ENCODE measurements at regions not wholly inside any gene's neighbourhood (a gene's known extent, or its start where the extent isn't known, plus 50 kb on each side); places are given as distances from the start of the nearest gene placed in this dataset.

GRCh38 chr13:71260246-71260645, 606.8 kb downstream of the DACH1 start:
- H4K20me1 ChIP-seq (ENCODE audit: insufficient read depth, low read length, poor library complexity, severe bottlenecking), result no peaks in the 10 kb centered on the region
- H3K4me2 ChIP-seq (ENCODE audit: low read depth, low read length, poor library complexity, severe bottlenecking), result no peak overlapping the region
- no peak overlapping the region for H2AFZ ChIP-seq (ENCODE audit: low read length)
- H3K9ac ChIP-seq (ENCODE audit: low read depth, low read length, poor library complexity, severe bottlenecking), result no peak overlapping the region
- H3K4me1 ChIP-seq (ENCODE audit: insufficient read depth, low read length, poor library complexity, severe bottlenecking), result no peaks in the 10 kb centered on the region
- H3F3A ChIP-seq (ENCODE audit: low read depth), result no peaks in the 10 kb centered on the region
- H3K36me3 ChIP-seq (ENCODE audit: insufficient read depth, low read length), result no peaks in the 10 kb centered on the region
- no peaks in the 10 kb centered on the region for H3K9me3 ChIP-seq (ENCODE audit: insufficient read depth, low read depth, low read length)
- no peaks in the 10 kb centered on the region for H3K27me3 ChIP-seq (ENCODE audit: insufficient read depth, low read length, poor library complexity, severe bottlenecking)
- TF ChIP-seq, protein P1, sequence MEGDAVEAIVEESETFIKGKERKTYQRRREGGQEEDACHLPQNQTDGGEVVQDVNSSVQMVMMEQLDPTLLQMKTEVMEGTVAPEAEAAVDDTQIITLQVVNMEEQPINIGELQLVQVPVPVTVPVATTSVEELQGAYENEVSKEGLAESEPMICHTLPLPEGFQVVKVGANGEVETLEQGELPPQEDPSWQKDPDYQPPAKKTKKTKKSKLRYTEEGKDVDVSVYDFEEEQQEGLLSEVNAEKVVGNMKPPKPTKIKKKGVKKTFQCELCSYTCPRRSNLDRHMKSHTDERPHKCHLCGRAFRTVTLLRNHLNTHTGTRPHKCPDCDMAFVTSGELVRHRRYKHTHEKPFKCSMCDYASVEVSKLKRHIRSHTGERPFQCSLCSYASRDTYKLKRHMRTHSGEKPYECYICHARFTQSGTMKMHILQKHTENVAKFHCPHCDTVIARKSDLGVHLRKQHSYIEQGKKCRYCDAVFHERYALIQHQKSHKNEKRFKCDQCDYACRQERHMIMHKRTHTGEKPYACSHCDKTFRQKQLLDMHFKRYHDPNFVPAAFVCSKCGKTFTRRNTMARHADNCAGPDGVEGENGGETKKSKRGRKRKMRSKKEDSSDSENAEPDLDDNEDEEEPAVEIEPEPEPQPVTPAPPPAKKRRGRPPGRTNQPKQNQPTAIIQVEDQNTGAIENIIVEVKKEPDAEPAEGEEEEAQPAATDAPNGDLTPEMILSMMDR (conservative IDR thresholded peaks at IDR 0.05; ENCODE audit: low read length), result no peak
- no peak for TF ChIP-seq EZH2phosphoT487 (IDR thresholded peaks at IDR 0.05; ENCODE audit: borderline replicate concordance)
- no peaks in the 10 kb centered on the region for H3K79me2 ChIP-seq (ENCODE audit: insufficient read depth, low read length)
- H3K9me2 ChIP-seq (replicated peaks; ENCODE audit: low read depth, low read length), result no peaks in the 10 kb centered on the region
- H3K4me3 ChIP-seq (ENCODE audit: low read length, poor library complexity, severe bottlenecking), result no peak overlapping the region

- Histone ChIP-seq H3F3A (ENCODE audit: low read depth) (no peaks in the 10 kb centered on the region), H3K9ac (ENCODE audit: low read depth, low read length, poor library complexity, severe bottlenecking) (no peak overlapping the region), H3K4me1 (ENCODE audit: insufficient read depth, low read length, poor library complexity, severe bottlenecking) (no peaks in the 10 kb centered on the region), H3K36me3 (ENCODE audit: insufficient read depth, low read length) (no peaks in the 10 kb centered on the region), H3K9me2 (replicated peaks; ENCODE audit: low read depth, low read length) (no peaks in the 10 kb centered on the region), H3K4me2 (ENCODE audit: low read depth, low read length, poor library complexity, severe bottlenecking) (no peak overlapping the region), H3K27me3 (ENCODE audit: insufficient read depth, low read length, poor library complexity, severe bottlenecking) (no peaks in the 10 kb centered on the region), H3K79me2 (ENCODE audit: insufficient read depth, low read length) (no peaks in the 10 kb centered on the region), H3K4me3 (ENCODE audit: low read length, poor library complexity, severe bottlenecking) (no peak overlapping the region), H3K9me3 (ENCODE audit: insufficient read depth, low read depth, low read length) (no peaks in the 10 kb centered on the region), H4K20me1 (ENCODE audit: insufficient read depth, low read length, poor library complexity, severe bottlenecking) (no peaks in the 10 kb centered on the region), H2AFZ (ENCODE audit: low read length) (no peak overlapping the region)
- no peak for TF ChIP-seq EZH2phosphoT487 (IDR thresholded peaks at IDR 0.05; ENCODE audit: borderline replicate concordance)
- TF ChIP-seq, protein P1 (conservative IDR thresholded peaks at IDR 0.05; ENCODE audit: low read length), result no peak
These were observed 611.4 kb downstream of the DACH1 start for GRCh38 chr13:71255633-71256032.

DNA sequence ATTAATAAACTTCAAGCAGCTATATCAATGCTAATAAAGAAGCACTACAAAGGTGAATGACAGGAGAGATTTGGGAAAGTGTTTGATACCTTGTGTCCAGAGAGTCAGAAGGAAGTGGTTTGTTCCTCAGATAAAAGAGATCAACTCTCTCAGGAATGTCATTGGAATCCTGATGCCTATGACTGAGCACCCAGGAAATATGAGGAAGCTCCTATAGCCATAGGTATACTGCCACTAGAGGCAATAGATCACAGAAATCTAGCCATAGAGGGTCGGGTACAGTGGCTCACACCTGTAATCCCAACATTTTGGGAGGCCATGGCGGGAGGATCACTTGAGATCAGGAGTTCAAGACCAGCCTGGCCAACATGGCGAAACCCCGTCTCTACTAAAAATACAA, 612.6 kb downstream of the DACH1 start:
- Histone ChIP-seq H3K36me3 (ENCODE audit: insufficient read depth, low read length) (no peaks in the 10 kb centered on the region), H3K9me3 (ENCODE audit: insufficient read depth, low read depth, low read length) (no peaks in the 10 kb centered on the region), H3K9ac (ENCODE audit: low read depth, low read length, poor library complexity, severe bottlenecking) (no peak overlapping the region), H3F3A (ENCODE audit: low read depth) (no peaks in the 10 kb centered on the region), H3K27me3 (ENCODE audit: insufficient read depth, low read length, poor library complexity, severe bottlenecking) (no peaks in the 10 kb centered on the region), H2AFZ (ENCODE audit: low read length) (no peak overlapping the region), H4K20me1 (ENCODE audit: insufficient read depth, low read length, poor library complexity, severe bottlenecking) (no peaks in the 10 kb centered on the region), H3K9me2 (replicated peaks; ENCODE audit: low read depth, low read length) (no peaks in the 10 kb centered on the region), H3K4me1 (ENCODE audit: insufficient read depth, low read length, poor library complexity, severe bottlenecking) (no peaks in the 10 kb centered on the region), H3K4me3 (ENCODE audit: low read length, poor library complexity, severe bottlenecking) (no peak overlapping the region), H3K79me2 (ENCODE audit: insufficient read depth, low read length) (no peaks in the 10 kb centered on the region), H3K4me2 (ENCODE audit: low read depth, low read length, poor library complexity, severe bottlenecking) (no peak overlapping the region)
- TF ChIP-seq, protein P1 (conservative IDR thresholded peaks at IDR 0.05; ENCODE audit: low read length), result no peak
- no peak for TF ChIP-seq EZH2phosphoT487 (IDR thresholded peaks at IDR 0.05; ENCODE audit: borderline replicate concordance)

Data from Loucy (cell line).